LNCaP clone FGC (cell line): ENCODE measurements at regions not wholly inside any gene's neighbourhood (a gene's known extent, or its start where the extent isn't known, plus 50 kb on each side); places are given as distances from the start of the nearest gene placed in this dataset.

Experiments used
- DNase-seq: peaks from one replicate; pipeline ENCODE4 v3.0.0-alpha.2; 2011; ENCODE audit warnings: low read depth
- H3K4me3 ChIP-seq: 2 replicates; pipeline ENCODE4 v1.5.1; 2011; ENCODE audit warnings: mild to moderate bottlenecking, low read depth, low read length, control low read depth
- CTCF ChIP-seq: IDR thresholded peaks from 2 replicates; pipeline ENCODE4 v1.5.1; 2012; ENCODE audit warnings: mild to moderate bottlenecking; ENCODE audit not compliant: control insufficient read depth, insufficient read depth; ENCODE audit errors: extremely low read depth

GRCh38 chr2:160890667-160891352, 269.4 kb upstream of the TANK start:
- no peak for DNase-seq
- H3K4me3 ChIP-seq, result no peak overlapping the region
- no peak for TF ChIP-seq CTCF

GRCh38 chr2:160891353-160891740, 268.9 kb upstream of the TANK start:
- TF ChIP-seq CTCF, result no peak
- H3K4me3 ChIP-seq, result no peak overlapping the region
- no peak for DNase-seq

GRCh38 chr2:160892204-160892603, 268.0 kb upstream of the TANK start:
- no peak for TF ChIP-seq CTCF
- DNase-seq, result no peak
- H3K4me3 ChIP-seq, result no peak overlapping the region

GRCh38 chr2:160893581-160893980, 266.6 kb upstream of the TANK start:
- no peak for DNase-seq
- TF ChIP-seq CTCF, result no peak
- H3K4me3 ChIP-seq, result no peak overlapping the region

- no peak for DNase-seq
- H3K4me3 ChIP-seq, result no peak overlapping the region
- TF ChIP-seq CTCF, result no peak
Measured at GRCh38 chr2:160898581-160899307, 261.5 kb upstream of the TANK start.

- TF ChIP-seq CTCF, result no peak
Measured at GRCh38 chr2:160901613-160902012, 258.6 kb upstream of the TANK start.

More at GRCh38 chr2:160901613-160902012, 258.6 kb upstream of the TANK start:
- no peak overlapping the region for H3K4me3 ChIP-seq
- DNase-seq, result no peak
